Liver (tissue), 8 donors: ENCODE measurements at regions not wholly inside any gene's neighbourhood (a gene's known extent, or its start where the extent isn't known, plus 50 kb on each side); places are given as distances from the start of the nearest gene placed in this dataset.

Experiments used
- DNase-seq: peaks from one replicate; pipeline ENCODE4 v3.0.0-alpha.2; 2017; ENCODE audit warnings: low spot score
- H3K27ac ChIP-seq, 2 donors: one replicate each; pipeline ENCODE4 v1.7.0; 2013; ENCODE audit warnings: inconsistent platforms in 2 of 2, low read length in 2 of 2, control low read depth in 1 of 2, low read depth in 1 of 2, mild to moderate bottlenecking in 1 of 2
- H3K27me3 ChIP-seq, 4 donors: one replicate each; pipeline versions ENCODE4 v1.6.1 to v1.7.0; 2013; ENCODE audit warnings: low read length in 3 of 4, inconsistent platforms in 1 of 4, mild to moderate bottlenecking in 1 of 4, moderate library complexity in 1 of 4; ENCODE audit not compliant: control insufficient read depth in 4 of 4, insufficient read depth in 4 of 4
- H3K36me3 ChIP-seq, 4 donors: one replicate each; pipeline versions ENCODE4 v1.6.1 to v1.7.0; 2013; ENCODE audit warnings: low read length in 3 of 4, mild to moderate bottlenecking in 3 of 4, low read depth in 1 of 4, moderate library complexity in 1 of 4; ENCODE audit not compliant: control insufficient read depth in 4 of 4, insufficient read depth in 3 of 4
- H3K4me1 ChIP-seq, 4 donors: one replicate each; pipeline versions ENCODE4 v1.6.1 to v1.7.0; 2013; ENCODE audit warnings: low read length in 3 of 4, mild to moderate bottlenecking in 3 of 4, moderate library complexity in 1 of 4; ENCODE audit not compliant: control insufficient read depth in 4 of 4, insufficient read depth in 4 of 4
- H3K4me3 ChIP-seq, 3 donors: one replicate each; pipeline versions ENCODE4 v1.6.1 to v1.7.0; 2013; ENCODE audit warnings: low read length in 3 of 3, control low read depth in 1 of 3, low read depth in 1 of 3, mild to moderate bottlenecking in 1 of 3
- H3K9ac ChIP-seq, 2 donors: one replicate each; pipeline ENCODE4 v1.7.0; 2013; ENCODE audit warnings: low read length in 2 of 2, mild to moderate bottlenecking in 2 of 2, moderate library complexity in 2 of 2, control low read depth in 1 of 2, low read depth in 1 of 2
- H3K9me3 ChIP-seq, 4 donors: one replicate each; pipeline versions ENCODE4 v1.6.1 to v1.7.0; 2013; ENCODE audit warnings: low read length in 3 of 4; ENCODE audit not compliant: control insufficient read depth in 4 of 4
- FOXA2 ChIP-seq: IDR thresholded peaks from 2 replicates; pipeline ENCODE4 v1.6.1; 2016; ENCODE audit warnings: antibody characterized with exemption
- HNF4A ChIP-seq, 2 donors: conservative IDR thresholded peaks; 2 replicates each; pipeline ENCODE4 v1.6.1; 2016; ENCODE audit warnings: antibody characterized with exemption in 2 of 2, mild to moderate bottlenecking in 2 of 2
- NR2F2 ChIP-seq: IDR thresholded peaks from 2 replicates; pipeline ENCODE4 v1.6.1; 2016; ENCODE audit warnings: antibody characterized with exemption
- RXRA ChIP-seq, 2 donors: IDR thresholded peaks; 2 replicates each; pipeline ENCODE4 v1.6.1; 2017 to 2018; ENCODE audit warnings: antibody characterized with exemption in 2 of 2, mild to moderate bottlenecking in 1 of 2
- SP1 ChIP-seq: IDR thresholded peaks from 2 replicates; pipeline ENCODE4 v1.6.1; 2018; ENCODE audit warnings: antibody characterized with exemption, mild to moderate bottlenecking
- YY1 ChIP-seq: IDR thresholded peaks from 2 replicates; pipeline ENCODE4 v1.6.1; 2016; ENCODE audit warnings: antibody characterized with exemption, mild to moderate bottlenecking
- WGBS: extraction: QIAGEN DNeasy Blood & Tissue Kit; methylation state at CpG from one replicate; pipeline ENCODE4 v1.1.7; 2013; 5-methylcytosine and 5-hydroxymethylcytosine counted together
- TF ChIP-seq, protein P1 (sequence below): IDR thresholded peaks from 2 replicates; pipeline ENCODE4 v1.6.1; 2016; ENCODE audit warnings: antibody characterized with exemption
- TF ChIP-seq, protein P2 (sequence below): fragments of 150-350 bp; IDR thresholded peaks from 2 replicates; pipeline ENCODE4 v1.5.1; 2017; ENCODE audit warnings: improper control_type of control experiment, low read depth, low read length; ENCODE audit not compliant: missing input control
- TF ChIP-seq, protein P3 (sequence below): IDR thresholded peaks from 2 replicates; pipeline ENCODE4 v1.6.1; 2016; ENCODE audit warnings: antibody characterized with exemption, mild to moderate bottlenecking
- TF ChIP-seq, protein P4 (sequence below): IDR thresholded peaks from 2 replicates; pipeline ENCODE4 v1.6.1; 2016; ENCODE audit warnings: antibody characterized with exemption
- donor health status: healthy.
- donor health status: healthy.
- donor health status: healthy.
- donor health status: healthy.
- donor health status: healthy.

DNA sequence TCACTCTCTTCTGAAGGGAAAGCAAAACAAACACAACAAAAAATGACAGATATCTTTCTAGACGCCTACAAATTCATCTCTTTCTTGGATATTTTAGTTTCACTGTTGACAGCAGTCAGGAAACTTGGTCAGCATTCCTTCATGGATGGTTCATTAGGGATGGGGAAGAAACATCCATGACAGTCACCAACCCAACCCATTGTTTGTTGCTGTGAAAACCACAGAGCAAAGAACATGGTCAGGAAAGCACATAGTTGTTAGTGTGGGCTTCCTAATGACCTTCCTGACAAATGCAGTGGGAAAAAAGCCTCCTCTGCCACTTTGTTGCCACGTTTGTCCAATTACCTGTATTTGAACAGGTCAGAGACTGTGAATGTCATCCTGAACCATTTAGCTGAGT lies 139.8 kb upstream of the SNX19 start:
- Histone ChIP-seq H3K36me3 (no peaks in the 10 kb centered on the region), H3K27ac (no peak overlapping the region), H3K4me3 (no peak overlapping the region), H3K9ac (no peak overlapping the region), H3K27me3 (peaks cover 0 to 18% (median 5%) of the 10 kb centered on the region in 4 donors), H3K4me1 (no peaks in the 10 kb centered on the region), H3K9me3 (peaks cover 0 to 2% (median 0%) of the 10 kb centered on the region in 4 donors)
- no peak for DNase-seq
- WGBS = 41% methylated on average over 2 of the region's 2 CpGs
- TF ChIP-seq, protein P1, sequence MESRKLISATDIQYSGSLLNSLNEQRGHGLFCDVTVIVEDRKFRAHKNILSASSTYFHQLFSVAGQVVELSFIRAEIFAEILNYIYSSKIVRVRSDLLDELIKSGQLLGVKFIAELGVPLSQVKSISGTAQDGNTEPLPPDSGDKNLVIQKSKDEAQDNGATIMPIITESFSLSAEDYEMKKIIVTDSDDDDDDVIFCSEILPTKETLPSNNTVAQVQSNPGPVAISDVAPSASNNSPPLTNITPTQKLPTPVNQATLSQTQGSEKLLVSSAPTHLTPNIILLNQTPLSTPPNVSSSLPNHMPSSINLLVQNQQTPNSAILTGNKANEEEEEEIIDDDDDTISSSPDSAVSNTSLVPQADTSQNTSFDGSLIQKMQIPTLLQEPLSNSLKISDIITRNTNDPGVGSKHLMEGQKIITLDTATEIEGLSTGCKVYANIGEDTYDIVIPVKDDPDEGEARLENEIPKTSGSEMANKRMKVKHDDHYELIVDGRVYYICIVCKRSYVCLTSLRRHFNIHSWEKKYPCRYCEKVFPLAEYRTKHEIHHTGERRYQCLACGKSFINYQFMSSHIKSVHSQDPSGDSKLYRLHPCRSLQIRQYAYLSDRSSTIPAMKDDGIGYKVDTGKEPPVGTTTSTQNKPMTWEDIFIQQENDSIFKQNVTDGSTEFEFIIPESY = no peak
- TF ChIP-seq RXRA (IDR thresholded peaks at IDR 0.05) = no peak
- TF ChIP-seq NR2F2 = no peak

DNA sequence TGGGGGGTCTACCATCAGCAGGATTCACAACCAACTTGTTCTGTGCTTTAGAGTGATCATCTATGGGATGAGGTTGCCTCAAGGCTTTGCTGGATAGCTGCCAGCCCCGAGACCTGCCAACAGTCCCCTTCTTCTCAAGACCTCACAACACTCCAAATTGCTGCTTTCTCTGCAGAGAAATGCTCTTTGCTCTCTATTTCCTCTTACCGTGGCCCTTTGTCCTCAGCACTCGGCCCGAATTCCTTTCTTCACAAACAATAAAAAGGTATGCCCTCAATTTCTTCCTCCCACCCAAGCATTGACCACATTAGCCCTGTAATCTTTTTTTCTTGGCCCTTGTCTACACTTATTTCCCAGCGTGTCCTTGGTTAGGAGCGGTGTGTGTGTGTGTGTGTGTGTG lies 147.4 kb upstream of the SNX19 start:
- Histone ChIP-seq H3K9ac (no peak overlapping the region), H3K9me3 (peaks cover 0 to 2% (median 0%) of the 10 kb centered on the region in 4 donors), H3K4me1 (no peaks in the 10 kb centered on the region), H3K27ac (no peak overlapping the region), H3K27me3 (peaks cover 0 to 9% (median 0%) of the 10 kb centered on the region in 4 donors), H3K36me3 (no peaks in the 10 kb centered on the region), H3K4me3 (no peak overlapping the region)
- DNase-seq = no peak
- TF ChIP-seq FOXA2 = no peak
- TF ChIP-seq, protein P1 = no peak
- TF ChIP-seq HNF4A (conservative IDR thresholded peaks at IDR 0.05) = no peak
- TF ChIP-seq SP1 = no peak
- TF ChIP-seq, protein P2, sequence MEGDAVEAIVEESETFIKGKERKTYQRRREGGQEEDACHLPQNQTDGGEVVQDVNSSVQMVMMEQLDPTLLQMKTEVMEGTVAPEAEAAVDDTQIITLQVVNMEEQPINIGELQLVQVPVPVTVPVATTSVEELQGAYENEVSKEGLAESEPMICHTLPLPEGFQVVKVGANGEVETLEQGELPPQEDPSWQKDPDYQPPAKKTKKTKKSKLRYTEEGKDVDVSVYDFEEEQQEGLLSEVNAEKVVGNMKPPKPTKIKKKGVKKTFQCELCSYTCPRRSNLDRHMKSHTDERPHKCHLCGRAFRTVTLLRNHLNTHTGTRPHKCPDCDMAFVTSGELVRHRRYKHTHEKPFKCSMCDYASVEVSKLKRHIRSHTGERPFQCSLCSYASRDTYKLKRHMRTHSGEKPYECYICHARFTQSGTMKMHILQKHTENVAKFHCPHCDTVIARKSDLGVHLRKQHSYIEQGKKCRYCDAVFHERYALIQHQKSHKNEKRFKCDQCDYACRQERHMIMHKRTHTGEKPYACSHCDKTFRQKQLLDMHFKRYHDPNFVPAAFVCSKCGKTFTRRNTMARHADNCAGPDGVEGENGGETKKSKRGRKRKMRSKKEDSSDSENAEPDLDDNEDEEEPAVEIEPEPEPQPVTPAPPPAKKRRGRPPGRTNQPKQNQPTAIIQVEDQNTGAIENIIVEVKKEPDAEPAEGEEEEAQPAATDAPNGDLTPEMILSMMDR = no peak
- TF ChIP-seq, protein P3, sequence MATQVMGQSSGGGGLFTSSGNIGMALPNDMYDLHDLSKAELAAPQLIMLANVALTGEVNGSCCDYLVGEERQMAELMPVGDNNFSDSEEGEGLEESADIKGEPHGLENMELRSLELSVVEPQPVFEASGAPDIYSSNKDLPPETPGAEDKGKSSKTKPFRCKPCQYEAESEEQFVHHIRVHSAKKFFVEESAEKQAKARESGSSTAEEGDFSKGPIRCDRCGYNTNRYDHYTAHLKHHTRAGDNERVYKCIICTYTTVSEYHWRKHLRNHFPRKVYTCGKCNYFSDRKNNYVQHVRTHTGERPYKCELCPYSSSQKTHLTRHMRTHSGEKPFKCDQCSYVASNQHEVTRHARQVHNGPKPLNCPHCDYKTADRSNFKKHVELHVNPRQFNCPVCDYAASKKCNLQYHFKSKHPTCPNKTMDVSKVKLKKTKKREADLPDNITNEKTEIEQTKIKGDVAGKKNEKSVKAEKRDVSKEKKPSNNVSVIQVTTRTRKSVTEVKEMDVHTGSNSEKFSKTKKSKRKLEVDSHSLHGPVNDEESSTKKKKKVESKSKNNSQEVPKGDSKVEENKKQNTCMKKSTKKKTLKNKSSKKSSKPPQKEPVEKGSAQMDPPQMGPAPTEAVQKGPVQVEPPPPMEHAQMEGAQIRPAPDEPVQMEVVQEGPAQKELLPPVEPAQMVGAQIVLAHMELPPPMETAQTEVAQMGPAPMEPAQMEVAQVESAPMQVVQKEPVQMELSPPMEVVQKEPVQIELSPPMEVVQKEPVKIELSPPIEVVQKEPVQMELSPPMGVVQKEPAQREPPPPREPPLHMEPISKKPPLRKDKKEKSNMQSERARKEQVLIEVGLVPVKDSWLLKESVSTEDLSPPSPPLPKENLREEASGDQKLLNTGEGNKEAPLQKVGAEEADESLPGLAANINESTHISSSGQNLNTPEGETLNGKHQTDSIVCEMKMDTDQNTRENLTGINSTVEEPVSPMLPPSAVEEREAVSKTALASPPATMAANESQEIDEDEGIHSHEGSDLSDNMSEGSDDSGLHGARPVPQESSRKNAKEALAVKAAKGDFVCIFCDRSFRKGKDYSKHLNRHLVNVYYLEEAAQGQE = no peak
- TF ChIP-seq, protein P4, sequence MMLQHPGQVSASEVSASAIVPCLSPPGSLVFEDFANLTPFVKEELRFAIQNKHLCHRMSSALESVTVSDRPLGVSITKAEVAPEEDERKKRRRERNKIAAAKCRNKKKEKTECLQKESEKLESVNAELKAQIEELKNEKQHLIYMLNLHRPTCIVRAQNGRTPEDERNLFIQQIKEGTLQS = no peak
- no peak for TF ChIP-seq YY1
- WGBS = 43% methylated on average over 6 of the region's 6 CpGs
